ENCODE measurements at regions not wholly inside any gene's neighbourhood (a gene's known extent, or its start where the extent isn't known, plus 50 kb on each side); places are given as distances from the start of the nearest gene placed in this dataset.
"Not testable (repeated sequence)": the region's sequence is repeated elsewhere in the genome, so short reads cannot be mapped to it uniquely, and the experiment has no call there.

GRCh38 chr10:33074443-33074842 lies 116.4 kb upstream of the ITGB1 start:
- intact Hi-C loops (cut with DNase I) = no loop called here
- DNase-seq (ENCODE audit: low spot score) = no peak

GRCh38 chr10:33073641-33074415 lies 115.8 kb upstream of the ITGB1 start:
- intact Hi-C loops (cut with DNase I) = no loop called here
- DNase-seq (ENCODE audit: low spot score) = no peak

GRCh38 chr10:33071857-33072256 lies 113.8 kb upstream of the ITGB1 start:
- intact Hi-C loops (cut with DNase I) = no loop called here
- DNase-seq (ENCODE audit: low spot score) = no peak

- intact Hi-C loops (cut with DNase I) = no loop called here
- DNase-seq (ENCODE audit: low spot score) = no peak
Observed at GRCh38 chr10:33070101-33070500, 112.1 kb upstream of the ITGB1 start.

- intact Hi-C loops (cut with DNase I) = no loop called here
- no peak for DNase-seq (ENCODE audit: low spot score)
Observed at GRCh38 chr10:33067917-33068316, 109.9 kb upstream of the ITGB1 start.

GRCh38 chr10:33067481-33067880 lies 109.5 kb upstream of the ITGB1 start:
- intact Hi-C loops (cut with DNase I) = no loop called here
- no peak for DNase-seq (ENCODE audit: low spot score)

GRCh38 chr10:33066558-33067236 lies 108.7 kb upstream of the ITGB1 start:
- intact Hi-C loops (cut with DNase I) = no loop called here

GRCh38 chr10:33065111-33065510 lies 107.1 kb upstream of the ITGB1 start:
- intact Hi-C loops (cut with DNase I) = no loop called here

More at GRCh38 chr10:33066558-33067236, 108.7 kb upstream of the ITGB1 start:
- no peak for DNase-seq (ENCODE audit: low spot score)

GRCh38 chr10:33064706-33065105 lies 106.7 kb upstream of the ITGB1 start:
- intact Hi-C loops (cut with DNase I) = no loop called here

More at GRCh38 chr10:33065111-33065510, 107.1 kb upstream of the ITGB1 start:
- no peak for DNase-seq (ENCODE audit: low spot score)

GRCh38 chr10:33057620-33058019 lies 99.6 kb upstream of the ITGB1 start:
- no peak for DNase-seq (ENCODE audit: low spot score)
- intact Hi-C loops (cut with DNase I) = no loop called here

More at GRCh38 chr10:33064706-33065105, 106.7 kb upstream of the ITGB1 start:
- no peak for DNase-seq (ENCODE audit: low spot score)

GRCh38 chr10:33056828-33057596 lies 99.0 kb upstream of the ITGB1 start:
- intact Hi-C loops (cut with DNase I) = no loop called here
- DNase-seq (ENCODE audit: low spot score) = no peak

GRCh38 chr10:33055625-33056024 lies 97.6 kb upstream of the ITGB1 start:
- intact Hi-C loops (cut with DNase I) = no loop called here
- DNase-seq (ENCODE audit: low spot score) = no peak

- DNase-seq (ENCODE audit: low spot score) = no peak
- intact Hi-C loops (cut with DNase I) = no loop called here
Observed at GRCh38 chr10:33052915-33053810, 95.1 kb upstream of the ITGB1 start.

- no peak for DNase-seq (ENCODE audit: low spot score)
- intact Hi-C loops (cut with DNase I) = no loop called here
Observed at GRCh38 chr10:33052263-33052875, 94.3 kb upstream of the ITGB1 start.

- intact Hi-C loops (cut with DNase I); DNase-seq (ENCODE audit: low spot score): not testable (repeated sequence)
Observed at GRCh38 chr10:33049963-33050920, 92.2 kb upstream of the ITGB1 start.

- DNase-seq (ENCODE audit: low spot score) = no peak
- intact Hi-C loops (cut with DNase I) = no loop called here
Observed at GRCh38 chr10:33048223-33048622, 90.2 kb upstream of the ITGB1 start.

GRCh38 chr10:33047655-33048054 lies 89.6 kb upstream of the ITGB1 start:
- intact Hi-C loops (cut with DNase I) = no loop called here
- DNase-seq (ENCODE audit: low spot score) = no peak

GRCh38 chr10:33046792-33047191 lies 88.8 kb upstream of the ITGB1 start:
- DNase-seq (ENCODE audit: low spot score) = no peak
- intact Hi-C loops (cut with DNase I) = no loop called here

All from posterior vena cava (tissue), 2 donors.